ENCODE measurements at regions not wholly inside any gene's neighbourhood (a gene's known extent, or its start where the extent isn't known, plus 50 kb on each side); places are given as distances from the start of the nearest gene placed in this dataset.

GRCh38 chr20:57947421-57948179 is 237.8 kb upstream of the PMEPA1 start:
- TF ChIP-seq CTCF (IDR thresholded peaks at IDR 0.05) (no peak), ZFX (IDR thresholded peaks at IDR 0.05; ENCODE audit: borderline replicate concordance) (no peak)

All from 22Rv1 (cell line).